ENCODE measurements at regions not wholly inside any gene's neighbourhood (a gene's known extent, or its start where the extent isn't known, plus 50 kb on each side); places are given as distances from the start of the nearest gene placed in this dataset.

DNA sequence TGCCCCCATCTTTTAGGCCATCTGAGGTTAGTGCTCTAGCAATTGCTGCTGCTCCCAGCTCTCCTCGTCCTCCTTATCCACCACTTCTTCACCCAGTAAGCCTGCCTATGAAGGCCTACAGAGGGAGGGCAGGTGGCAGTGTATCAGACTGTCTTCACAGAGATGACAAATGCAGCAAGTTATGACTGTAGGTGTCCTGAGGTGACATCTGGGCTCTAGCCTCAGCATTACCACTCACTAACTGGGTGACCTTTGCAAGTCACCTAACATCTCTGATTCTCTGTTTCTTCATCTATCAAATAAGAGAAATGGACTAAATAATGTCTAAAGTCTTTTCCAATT is 151.6 kb downstream of the NOC3L start:
- Histone ChIP-seq H3K27ac (ENCODE audit: low read length) (no peak overlapping the region), H3K9me3 (ENCODE audit: control insufficient read depth, insufficient read depth, low read depth, low read length) (no peaks in the 10 kb centered on the region), H3K4me1 (ENCODE audit: control insufficient read depth, insufficient read depth, low read length) (no peaks in the 10 kb centered on the region; the same call in 1 of the 2 replicates), H3K27me3 (ENCODE audit: control insufficient read depth, insufficient read depth, low read length) (no peaks in the 10 kb centered on the region), H3K36me3 (ENCODE audit: control insufficient read depth, insufficient read depth, low read length) (no peaks in the 10 kb centered on the region), H3K4me3 (ENCODE audit: low read depth in 2 of 2, low read length in 2 of 2) (no peak overlapping the region)
- ChIA-PET CTCF (no interaction called here), POLR2A (interaction anchor here (0.6 kb wide), 1 partner anchor 109 kb away, joined by 9 read pairs; no protein-coding TSS in a partner anchor)
- intact Hi-C loops (cut with micrococcal nuclease; ENCODE audit: unreplicated experiment): no loop called here
- no peak for ATAC-seq
- BruUV-seq (replicated peaks): no TSS peak
- DNase-seq (ENCODE audit: low read depth, low spot score): no peak
- TF ChIP-seq, protein P1, sequence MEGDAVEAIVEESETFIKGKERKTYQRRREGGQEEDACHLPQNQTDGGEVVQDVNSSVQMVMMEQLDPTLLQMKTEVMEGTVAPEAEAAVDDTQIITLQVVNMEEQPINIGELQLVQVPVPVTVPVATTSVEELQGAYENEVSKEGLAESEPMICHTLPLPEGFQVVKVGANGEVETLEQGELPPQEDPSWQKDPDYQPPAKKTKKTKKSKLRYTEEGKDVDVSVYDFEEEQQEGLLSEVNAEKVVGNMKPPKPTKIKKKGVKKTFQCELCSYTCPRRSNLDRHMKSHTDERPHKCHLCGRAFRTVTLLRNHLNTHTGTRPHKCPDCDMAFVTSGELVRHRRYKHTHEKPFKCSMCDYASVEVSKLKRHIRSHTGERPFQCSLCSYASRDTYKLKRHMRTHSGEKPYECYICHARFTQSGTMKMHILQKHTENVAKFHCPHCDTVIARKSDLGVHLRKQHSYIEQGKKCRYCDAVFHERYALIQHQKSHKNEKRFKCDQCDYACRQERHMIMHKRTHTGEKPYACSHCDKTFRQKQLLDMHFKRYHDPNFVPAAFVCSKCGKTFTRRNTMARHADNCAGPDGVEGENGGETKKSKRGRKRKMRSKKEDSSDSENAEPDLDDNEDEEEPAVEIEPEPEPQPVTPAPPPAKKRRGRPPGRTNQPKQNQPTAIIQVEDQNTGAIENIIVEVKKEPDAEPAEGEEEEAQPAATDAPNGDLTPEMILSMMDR (IDR thresholded peaks at IDR 0.05): no peak
- TF ChIP-seq POLR2AphosphoS5 (IDR thresholded peaks at IDR 0.05; ENCODE audit: low read depth, low read length) (no peak), REST (IDR thresholded peaks at IDR 0.05; ENCODE audit: insufficient read depth in 1 of 2, low read depth in 2 of 2, low read length in 1 of 2) (no peak), SIN3A (IDR thresholded peaks at IDR 0.05; ENCODE audit: borderline replicate concordance, insufficient read depth, low read depth, low read length) (no peak), TCF7L2 (IDR thresholded peaks at IDR 0.05; ENCODE audit: low read depth, low read length) (no peak)
- in situ Hi-C loops (cut with HindIII; ENCODE audit: low pct_unique_long_range_greater_than_20kb, low sequenced_read_pairs): no loop called here

DNA sequence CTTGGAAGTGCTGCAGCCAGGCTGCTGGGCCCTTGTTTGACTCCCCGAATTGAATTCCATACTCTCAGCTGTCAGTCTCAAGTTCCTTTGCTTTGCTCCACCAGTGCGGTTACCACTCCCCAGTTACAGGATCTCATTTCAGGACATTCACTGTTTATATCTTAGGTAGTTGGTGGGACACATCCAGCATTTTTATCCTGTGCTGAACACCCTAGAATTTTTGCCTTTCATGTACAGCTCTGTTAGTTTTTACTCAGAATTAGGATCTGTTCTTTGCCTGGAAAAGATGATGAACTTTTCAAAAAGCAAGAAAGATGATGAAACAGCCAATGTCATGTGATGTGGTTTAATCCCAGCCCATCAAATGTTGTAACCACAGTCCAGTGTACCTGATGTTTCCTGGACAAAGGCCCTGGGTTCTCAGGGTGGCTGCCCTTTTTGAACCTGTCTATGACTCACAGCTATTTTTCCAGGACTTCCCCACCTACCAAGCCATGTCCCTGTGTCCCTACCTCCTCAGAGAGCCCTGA is 149.7 kb downstream of the NOC3L start:
- POLR2A ChIA-PET: no interaction called here
- Histone ChIP-seq H3K27ac (ENCODE audit: low read length) (no peak overlapping the region; the same call in 1 of the 2 replicates), H3K9me3 (ENCODE audit: control insufficient read depth, insufficient read depth, low read depth, low read length) (no peaks in the 10 kb centered on the region), H3K27me3 (ENCODE audit: control insufficient read depth, insufficient read depth, low read length) (no peaks in the 10 kb centered on the region), H3K4me1 (ENCODE audit: control insufficient read depth, insufficient read depth, low read length) (no peaks in the 10 kb centered on the region; the same call in 1 of the 2 replicates), H3K36me3 (ENCODE audit: control insufficient read depth, insufficient read depth, low read length) (no peaks in the 10 kb centered on the region), H3K4me3 (ENCODE audit: low read depth in 2 of 2, low read length in 2 of 2) (no peak overlapping the region)
- intact Hi-C loops (cut with micrococcal nuclease; ENCODE audit: unreplicated experiment) (no loop called here), in situ Hi-C loops (cut with HindIII; ENCODE audit: low pct_unique_long_range_greater_than_20kb, low sequenced_read_pairs) (no loop called here)
- DNase-seq (ENCODE audit: low read depth, low spot score): no peak
- CTCF ChIA-PET: no interaction called here
- TF ChIP-seq POLR2AphosphoS5 (IDR thresholded peaks at IDR 0.05; ENCODE audit: low read depth, low read length): no peak
- TF ChIP-seq, protein P1 (IDR thresholded peaks at IDR 0.05): no peak
- no peak for TF ChIP-seq SIN3A (IDR thresholded peaks at IDR 0.05; ENCODE audit: borderline replicate concordance, insufficient read depth, low read depth, low read length)
- TF ChIP-seq REST (IDR thresholded peaks at IDR 0.05; ENCODE audit: insufficient read depth in 1 of 2, low read depth in 2 of 2, low read length in 1 of 2): no peak
- no peak for TF ChIP-seq TCF7L2 (IDR thresholded peaks at IDR 0.05; ENCODE audit: low read depth, low read length)
- ATAC-seq: no peak
- no TSS peak for BruUV-seq (replicated peaks)
